PC-9 (cell line): ENCODE measurements at regions not wholly inside any gene's neighbourhood (a gene's known extent, or its start where the extent isn't known, plus 50 kb on each side); places are given as distances from the start of the nearest gene placed in this dataset.

ENCODE experiments used
- BruUV-seq: library from RNA; stranded (reverse); fragments of 400-500 nt; replicated peaks from 2 replicates; lab custom pipeline; 2021; lab: Mats Ljungman, UMichigan
- CTCF ChIA-PET: fragments of 300-600 bp; sonication (Branson Sonifier 250); formaldehyde crosslinking; loops from one replicate; lab custom pipeline; 2022; ENCODE audit warnings: antibody characterized with exemption; lab: Charles Lee
- POLR2A ChIA-PET: fragments of 300-600 bp; sonication (Branson Sonifier 250); formaldehyde crosslinking; loops from one replicate; lab custom pipeline; 2022; ENCODE audit warnings: antibody characterized with exemption; ENCODE audit not compliant: unreplicated experiment; lab: Charles Lee
- DNase-seq, 2 experiments: peaks; one replicate each; pipeline versions ENCODE4 v3.0.0 to v3.0.0-alpha.2; 2015 to 2022; ENCODE audit warnings: mixed read lengths in 1 of 2
- H2AFZ ChIP-seq: fragments of 200-600 bp; sonication (generic); 2 replicates; pipeline ENCODE4 v1.8.1; 2017; ENCODE audit warnings: antibody characterized with exemption
- H3F3A ChIP-seq: fragments of 200-600 bp; sonication (generic); 2 replicates; pipeline ENCODE4 v1.8.1; 2017; ENCODE audit warnings: antibody characterized with exemption, mild to moderate bottlenecking, low read depth; ENCODE audit not compliant: insufficient read depth
- H3K27ac ChIP-seq: fragments of 200-600 bp; sonication (generic); 2 replicates; pipeline ENCODE4 v1.6.1; 2016; ENCODE audit warnings: mixed run types
- H3K27me3 ChIP-seq: fragments of 200-600 bp; sonication (generic); 2 replicates; pipeline ENCODE4 v1.6.1; 2016; ENCODE audit warnings: low read depth, mixed run types; ENCODE audit not compliant: insufficient read depth
- H3K36me3 ChIP-seq: fragments of 200-600 bp; sonication (generic); 2 replicates; pipeline ENCODE4 v1.6.1; 2016; ENCODE audit warnings: low read depth, mixed run types
- H3K4me1 ChIP-seq: fragments of 200-600 bp; sonication (generic); replicated peaks from 2 replicates; pipeline ENCODE4 v1.6.1; 2016; ENCODE audit warnings: mixed run types; ENCODE audit not compliant: insufficient read depth
- H3K4me2 ChIP-seq: fragments of 200-600 bp; sonication (generic); 2 replicates; pipeline ENCODE4 v1.6.1; 2017; ENCODE audit warnings: mixed run types
- H3K4me3 ChIP-seq: fragments of 200-600 bp; sonication (generic); 2 replicates; pipeline ENCODE4 v1.6.1; 2016; ENCODE audit warnings: mixed run types
- H3K79me2 ChIP-seq: fragments of 200-600 bp; sonication (generic); 2 replicates; pipeline ENCODE4 v1.6.1; 2017; ENCODE audit warnings: low read depth, mixed run types
- H3K9me2 ChIP-seq: fragments of 200-600 bp; sonication (generic); 2 replicates; pipeline ENCODE4 v1.8.1; 2017; ENCODE audit warnings: mild to moderate bottlenecking; ENCODE audit not compliant: insufficient read depth
- H3K9me3 ChIP-seq: fragments of 200-600 bp; sonication (generic); 2 replicates; pipeline ENCODE4 v1.8.1; 2016; ENCODE audit warnings: low read depth; ENCODE audit not compliant: insufficient read depth
- H4K20me1 ChIP-seq: fragments of 200-600 bp; sonication (generic); 2 replicates; pipeline ENCODE4 v1.8.1; 2017; ENCODE audit not compliant: insufficient read depth
- CTCF ChIP-seq: fragments of 200-600 bp; sonication (generic); conservative IDR thresholded peaks from 2 replicates; pipeline ENCODE4 v1.6.1; 2017; ENCODE audit warnings: mixed run types, antibody characterized with exemption, mild to moderate bottlenecking, moderate library complexity
- EZH2 ChIP-seq: fragments of 200-600 bp; sonication (generic); IDR thresholded peaks from 2 replicates; pipeline ENCODE4 v1.8.0; 2017; ENCODE audit warnings: antibody characterized with exemption, low read depth
- intact Hi-C: fragments of 100-400 bp; cut with micrococcal nuclease; formaldehyde crosslinking; loops from one replicate; pipeline ENCODE4 v1.10.0; 2022; ENCODE audit not compliant: unreplicated experiment

DNA sequence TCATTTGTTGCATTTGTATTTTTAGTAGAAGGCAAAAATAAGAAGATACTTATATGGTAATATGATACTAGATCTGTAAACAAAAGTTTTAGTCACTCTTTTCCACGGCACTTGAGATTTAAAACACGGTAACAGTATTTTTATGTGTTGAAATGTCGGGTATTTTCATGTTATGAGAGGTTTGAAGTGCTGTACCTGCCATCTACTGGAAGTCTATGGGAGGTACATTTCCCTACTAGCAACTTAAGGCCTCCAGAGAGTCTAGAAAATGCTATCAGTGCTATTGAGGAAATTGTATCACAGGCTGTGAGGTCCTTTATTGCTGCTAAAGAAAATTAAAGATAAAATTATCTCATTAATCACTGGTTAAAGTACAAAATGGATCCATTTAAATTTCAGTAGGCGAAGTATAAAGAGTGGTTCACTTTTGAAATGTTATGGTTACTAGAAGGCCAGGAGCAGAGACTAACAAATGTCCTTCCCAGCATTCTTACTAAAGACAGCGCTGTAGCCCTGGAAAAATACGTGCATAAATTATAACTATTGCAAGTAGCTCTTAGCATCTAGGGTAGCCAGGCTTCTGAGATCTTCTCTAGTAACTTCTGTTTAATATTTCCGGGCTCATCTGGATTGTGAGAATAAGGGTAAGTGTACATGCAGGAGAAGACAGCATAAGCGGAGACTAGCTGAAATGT lies 77.6 kb upstream of the PRKD1 start:
- no peak for DNase-seq
- Histone ChIP-seq H3K79me2 (no peaks in the 10 kb centered on the region), H3K36me3 (no peaks in the 10 kb centered on the region), H3K4me1 (no peaks in the 10 kb centered on the region), H3K27me3 (no peaks in the 10 kb centered on the region), H3K9me2 (no peaks in the 10 kb centered on the region), H4K20me1 (no peaks in the 10 kb centered on the region), H3K9me3 (no peaks in the 10 kb centered on the region), H2AFZ (no peak overlapping the region), H3F3A (no peaks in the 10 kb centered on the region), H3K4me3 (no peak overlapping the region), H3K27ac (no peak overlapping the region), H3K4me2 (no peak overlapping the region)
- ChIA-PET CTCF (no interaction called here), POLR2A (no interaction called here)
- BruUV-seq, result no TSS peak
- intact Hi-C loops, result loop anchor here (5.0 kb wide), 1 partner anchor 1248 kb away; no protein-coding TSS in a partner anchor
- TF ChIP-seq EZH2 (no peak), CTCF (peak; percentile 72)

DNA sequence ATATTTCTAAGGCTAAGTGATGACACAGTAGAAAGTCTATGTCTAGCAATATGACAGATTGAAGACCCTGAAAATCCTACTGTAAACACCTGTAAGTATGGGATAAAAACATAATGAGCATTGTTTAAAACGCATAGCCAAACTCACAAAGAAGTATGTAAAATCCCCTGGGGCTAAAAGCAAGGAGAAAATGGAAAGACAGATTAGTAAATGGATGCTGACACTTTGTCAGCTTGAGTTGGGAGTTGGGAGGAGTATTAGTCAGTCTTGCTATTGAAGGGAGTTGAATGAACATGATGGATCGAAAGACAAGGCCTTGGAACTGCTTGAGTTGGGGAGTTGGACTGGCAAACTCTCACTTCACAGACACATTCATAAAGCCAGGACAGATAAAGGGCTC lies 79.0 kb upstream of the PRKD1 start:
- CTCF ChIA-PET, result no interaction called here
- Histone ChIP-seq H3K36me3 (no peaks in the 10 kb centered on the region), H3K27ac (no peak overlapping the region), H2AFZ (no peak overlapping the region), H3F3A (no peaks in the 10 kb centered on the region), H3K4me3 (no peak overlapping the region), H4K20me1 (no peaks in the 10 kb centered on the region), H3K4me1 (no peaks in the 10 kb centered on the region), H3K79me2 (no peaks in the 10 kb centered on the region), H3K9me3 (no peaks in the 10 kb centered on the region), H3K4me2 (no peak overlapping the region), H3K27me3 (no peaks in the 10 kb centered on the region), H3K9me2 (no peaks in the 10 kb centered on the region)
- intact Hi-C loops, result loop anchor here (5.0 kb wide), 1 partner anchor 1249 kb away; no protein-coding TSS in a partner anchor
- no TSS peak for BruUV-seq
- POLR2A ChIA-PET, result no interaction called here
- no peak for DNase-seq
- TF ChIP-seq CTCF, result no peak
- TF ChIP-seq EZH2, result no peak

DNA sequence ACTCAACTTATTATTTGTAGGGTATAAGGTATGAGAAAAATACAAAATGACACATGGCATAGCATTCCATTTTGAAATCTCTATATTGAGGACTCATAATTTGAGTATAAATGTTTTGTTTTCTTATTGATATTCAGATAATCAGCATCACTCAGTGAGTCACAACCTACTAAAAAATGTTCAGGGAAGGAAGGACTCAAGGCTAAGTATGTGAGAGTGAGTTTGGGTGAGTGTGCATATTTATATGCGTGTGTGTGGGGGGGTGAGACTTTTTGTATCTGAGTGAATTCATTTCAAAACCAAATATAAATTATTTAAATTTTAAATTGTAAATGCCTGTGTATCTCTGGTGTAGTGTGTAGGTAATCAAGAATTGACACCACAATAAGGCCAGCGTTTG lies 87.8 kb upstream of the PRKD1 start:
- no peaks in the 10 kb centered on the region for H3K9me3 ChIP-seq
- intact Hi-C loops, result no loop called here
- no peaks in the 10 kb centered on the region for H3K79me2 ChIP-seq
- ChIA-PET POLR2A (no interaction called here), CTCF (no interaction called here)
- no peaks in the 10 kb centered on the region for H4K20me1 ChIP-seq
- no peaks in the 10 kb centered on the region for H3K4me1 ChIP-seq
- no peaks in the 10 kb centered on the region for H3F3A ChIP-seq
- no peaks in the 10 kb centered on the region for H3K36me3 ChIP-seq
- no peak for TF ChIP-seq CTCF
- TF ChIP-seq EZH2, result no peak
- no peak overlapping the region for H3K27ac ChIP-seq
- H3K9me2 ChIP-seq, result no peaks in the 10 kb centered on the region
- H3K4me3 ChIP-seq, result no peak overlapping the region
- no TSS peak for BruUV-seq
- DNase-seq, result no peak
- no peak overlapping the region for H2AFZ ChIP-seq
- H3K27me3 ChIP-seq, result no peaks in the 10 kb centered on the region
- H3K4me2 ChIP-seq, result no peak overlapping the region
